Superior temporal gyrus (tissue), 1 donor: ENCODE measurements at regions not wholly inside any gene's neighbourhood (a gene's known extent, or its start where the extent isn't known, plus 50 kb on each side); places are given as distances from the start of the nearest gene placed in this dataset.
A peak's percentile ranks its signal among the peaks of the same experiment; 100 is the strongest.

ENCODE experiments used
- DNase-seq: peaks from one replicate; pipeline ENCODE4 v3.0.0-alpha.2; 2016; ENCODE audit errors: extremely low spot score

DNA sequence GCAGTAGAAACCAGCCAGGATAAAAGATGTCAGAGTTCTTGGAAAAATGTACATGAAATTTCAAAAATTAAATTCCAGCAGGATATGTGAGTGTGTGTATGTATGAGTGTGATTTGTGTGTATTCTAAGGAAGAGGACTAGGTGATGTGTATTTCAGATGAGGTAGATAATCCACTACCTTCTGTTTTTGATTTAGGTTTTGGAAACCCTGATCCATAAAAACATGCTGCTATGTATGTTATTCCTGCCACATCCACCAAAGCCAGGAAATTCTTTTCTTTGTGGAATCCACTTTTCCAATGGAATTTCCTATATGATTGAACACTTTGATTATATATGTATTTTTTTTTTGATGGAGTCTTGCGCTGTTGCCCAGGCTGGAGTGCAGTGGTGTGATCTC is 276.9 kb downstream of the UQCRFS1 start:
- no peak for DNase-seq

DNA sequence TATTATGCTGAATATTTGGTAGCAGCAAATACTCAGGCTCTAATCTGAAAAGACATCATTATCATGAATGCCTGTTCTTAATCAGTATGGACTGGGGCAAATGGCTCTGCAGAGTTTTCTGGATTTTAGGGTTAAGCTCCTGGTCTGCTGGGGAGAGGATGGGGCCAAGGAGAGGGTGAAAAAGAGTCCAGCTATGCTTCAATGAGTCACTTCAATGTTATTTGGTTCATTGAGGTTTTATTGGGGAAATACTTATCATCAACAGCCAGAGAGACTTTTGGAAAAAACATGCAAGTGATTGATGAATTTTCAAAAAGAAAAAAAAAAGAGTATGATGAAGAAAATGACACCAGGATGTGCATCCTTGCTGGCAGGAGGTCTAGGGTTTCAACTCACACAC is 278.3 kb downstream of the UQCRFS1 start:
- DNase-seq = no peak

DNA sequence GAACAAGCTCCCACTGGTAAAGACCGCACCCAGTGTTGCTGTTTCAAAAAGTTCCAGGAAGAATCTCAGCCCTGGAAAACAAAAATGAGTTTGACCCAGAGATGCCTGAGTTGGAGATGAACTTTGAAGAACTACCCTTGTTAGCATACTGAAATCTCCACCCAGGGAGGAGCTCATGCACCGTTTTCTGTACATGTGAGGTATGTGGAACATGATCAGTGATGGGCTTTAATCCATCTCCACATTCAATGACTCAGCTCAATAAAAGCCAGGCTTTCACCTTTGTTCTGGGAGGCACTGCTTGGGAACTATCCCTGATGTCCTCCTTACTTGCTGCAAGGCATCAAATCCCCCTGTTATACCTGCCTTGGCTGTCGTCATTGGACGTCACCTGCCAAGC is 279.9 kb downstream of the UQCRFS1 start:
- DNase-seq = no peak

DNA sequence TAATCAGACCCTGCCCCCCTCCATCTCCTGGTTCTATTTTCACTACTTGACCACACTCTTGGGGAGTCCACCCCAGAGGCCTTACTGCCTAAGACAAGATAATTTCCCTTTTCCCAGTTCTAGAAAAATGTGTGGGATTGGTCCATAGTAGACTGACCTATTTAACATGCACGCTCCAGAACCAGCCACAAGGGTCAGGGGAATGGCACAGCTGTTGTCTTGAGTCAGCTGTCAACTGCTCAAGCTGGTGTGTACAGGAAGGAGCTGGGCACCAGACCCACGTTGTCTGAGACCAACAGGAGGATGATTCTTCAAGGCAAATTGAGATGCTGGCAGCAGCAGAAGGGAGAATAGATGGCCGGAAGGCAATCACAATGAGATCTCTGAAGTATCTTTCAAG is 280.5 kb downstream of the UQCRFS1 start:
- no peak for DNase-seq

DNA sequence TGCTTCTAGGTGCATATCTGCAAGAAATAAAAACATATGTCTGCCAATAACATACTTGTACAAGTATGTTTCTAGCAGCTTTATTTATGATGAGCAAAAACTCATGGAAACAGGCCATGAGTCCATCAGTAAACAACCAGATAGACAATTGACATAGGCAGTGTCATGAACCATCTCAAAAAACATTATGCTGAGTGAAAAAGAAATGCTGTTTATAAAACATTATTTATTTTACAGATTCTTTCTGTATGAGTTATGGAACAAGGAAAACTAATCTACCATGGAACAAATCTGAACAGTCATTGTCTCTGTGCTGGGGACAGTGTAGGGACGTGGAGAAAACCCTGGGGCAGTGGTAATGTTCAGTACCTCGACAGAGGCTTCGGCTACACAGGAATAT is 283.9 kb downstream of the UQCRFS1 start:
- no peak for DNase-seq

DNA sequence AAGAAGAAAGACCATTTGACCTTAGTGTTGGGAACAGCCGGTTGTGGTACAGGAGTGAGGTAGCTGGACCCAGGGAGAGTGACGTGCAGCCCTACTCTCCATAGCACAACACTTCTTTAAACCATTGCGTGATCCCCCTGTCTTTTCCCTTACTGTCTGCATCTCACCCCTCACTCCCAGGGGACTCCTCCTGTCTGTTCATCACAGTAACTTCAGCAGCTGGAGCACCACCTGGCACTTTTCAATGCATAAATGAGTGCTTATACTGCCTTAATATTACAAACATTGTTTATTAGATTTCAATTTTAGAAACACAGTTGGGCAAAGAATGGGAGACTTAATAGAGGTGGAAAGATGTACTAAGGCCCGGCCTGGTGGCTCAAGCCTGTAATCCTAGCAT is 285.5 kb downstream of the UQCRFS1 start:
- DNase-seq = no peak

DNA sequence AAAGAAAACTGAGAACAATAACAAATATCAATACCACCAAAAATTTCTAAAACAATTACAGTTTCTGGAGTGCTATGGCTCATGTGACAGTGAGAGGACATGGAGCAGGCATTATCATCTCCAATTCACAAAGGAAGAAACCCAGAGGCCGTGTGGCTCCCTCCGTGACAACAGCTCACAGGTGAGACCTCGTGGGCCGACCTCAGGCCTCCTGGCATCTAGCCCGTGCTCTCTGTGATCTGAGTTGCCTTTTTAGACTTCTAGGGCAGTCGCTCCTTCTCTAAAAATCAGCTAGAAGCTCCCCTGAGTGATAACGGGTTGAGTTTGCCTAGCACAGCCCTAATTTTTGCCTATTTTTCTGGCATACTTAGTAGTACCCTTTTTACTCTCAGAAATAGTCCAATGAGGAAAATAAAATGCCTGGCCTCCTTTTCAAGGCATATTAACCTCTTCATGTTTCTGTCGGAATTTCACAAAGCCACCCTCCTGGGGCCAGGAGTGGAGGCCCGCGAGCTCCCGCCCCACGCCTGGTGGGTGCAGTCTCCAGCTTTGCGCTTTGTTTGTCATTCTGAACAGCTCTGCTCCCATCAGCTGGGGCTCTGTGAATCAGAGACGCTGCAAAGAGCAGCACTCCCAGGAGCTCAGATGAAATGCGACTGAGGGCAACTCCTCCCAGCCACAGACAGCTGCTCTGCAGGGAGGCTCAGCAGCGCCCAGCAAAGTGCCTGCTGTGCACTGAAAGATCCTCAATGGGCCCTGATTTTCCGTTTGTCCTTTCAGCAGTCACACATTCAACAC is 292.5 kb downstream of the UQCRFS1 start:
- DNase-seq = peak; percentile 10

DNA sequence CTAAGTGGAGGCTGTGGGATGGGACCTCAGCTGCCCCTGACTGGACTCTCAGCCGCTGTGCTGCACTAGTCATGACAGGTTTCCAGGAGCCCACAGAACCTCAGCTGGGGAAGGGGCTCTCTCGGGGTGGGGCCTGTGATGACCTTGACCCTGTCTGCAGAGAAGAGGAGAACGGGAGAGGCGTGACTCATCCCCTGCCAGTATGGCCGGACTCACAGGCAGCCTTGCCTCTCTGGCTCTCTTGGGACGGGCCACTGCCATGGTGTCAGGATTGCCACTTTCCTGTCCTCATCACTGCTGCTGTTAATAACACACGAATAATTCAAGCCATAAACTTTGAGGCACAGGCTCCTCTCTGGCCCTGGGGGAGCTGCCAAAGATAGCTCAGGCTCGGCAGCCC is 295.3 kb downstream of the UQCRFS1 start:
- no peak for DNase-seq

DNA sequence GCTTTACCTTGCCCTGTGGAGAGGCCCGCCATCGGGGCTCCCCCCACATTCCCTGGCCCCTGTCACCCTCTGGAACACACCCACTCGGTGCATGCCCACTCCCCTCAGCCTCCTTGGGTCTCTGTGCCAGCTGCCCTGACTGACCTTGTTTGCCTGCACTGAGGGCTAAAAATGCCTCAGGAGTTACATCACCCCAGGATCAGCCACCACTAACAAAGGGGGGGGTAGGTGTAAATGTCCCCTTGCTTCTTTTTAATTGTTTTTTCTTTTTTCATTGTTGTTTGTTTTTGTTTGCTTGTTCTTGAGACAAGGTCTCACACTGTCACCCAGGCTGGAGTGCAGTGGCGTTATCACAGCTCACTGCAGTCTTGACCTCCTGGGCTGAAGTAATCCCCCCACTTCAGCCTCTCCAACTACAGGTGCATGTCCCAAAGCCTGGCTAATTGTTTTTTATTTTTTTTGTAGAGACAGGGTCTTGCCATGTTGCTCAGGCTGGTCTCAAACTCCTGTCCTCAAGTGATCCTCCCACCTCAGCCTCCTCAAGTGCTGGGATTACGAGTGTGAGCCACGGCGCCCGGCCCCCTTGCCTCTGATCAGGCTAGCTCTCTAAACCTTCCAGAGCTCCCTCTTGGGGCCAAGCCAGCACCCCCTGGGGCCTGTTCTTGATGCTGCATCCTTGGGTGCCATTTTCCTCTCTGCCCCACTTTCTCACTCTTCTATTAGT is 297.1 kb downstream of the UQCRFS1 start:
- DNase-seq = no peak

DNA sequence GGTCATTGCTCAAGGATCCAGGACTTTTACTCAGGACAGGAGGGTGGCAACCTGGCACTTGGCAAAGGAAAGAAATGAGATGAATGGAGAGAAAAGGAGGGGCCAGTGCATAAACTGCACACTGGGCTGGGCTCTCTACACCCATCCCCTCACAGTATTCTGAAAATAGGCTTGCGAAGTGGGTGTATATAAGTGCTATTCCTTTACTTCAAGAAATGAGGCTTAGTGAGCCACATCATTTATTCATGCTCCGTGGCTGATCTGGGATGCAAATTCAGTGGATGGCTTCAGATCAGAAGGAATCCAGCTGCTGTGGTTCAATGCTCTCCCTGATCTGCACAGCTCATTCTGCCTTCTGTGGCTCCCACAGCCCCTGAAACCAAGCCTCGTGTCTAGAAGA is 297.7 kb downstream of the UQCRFS1 start:
- DNase-seq = no peak

DNA sequence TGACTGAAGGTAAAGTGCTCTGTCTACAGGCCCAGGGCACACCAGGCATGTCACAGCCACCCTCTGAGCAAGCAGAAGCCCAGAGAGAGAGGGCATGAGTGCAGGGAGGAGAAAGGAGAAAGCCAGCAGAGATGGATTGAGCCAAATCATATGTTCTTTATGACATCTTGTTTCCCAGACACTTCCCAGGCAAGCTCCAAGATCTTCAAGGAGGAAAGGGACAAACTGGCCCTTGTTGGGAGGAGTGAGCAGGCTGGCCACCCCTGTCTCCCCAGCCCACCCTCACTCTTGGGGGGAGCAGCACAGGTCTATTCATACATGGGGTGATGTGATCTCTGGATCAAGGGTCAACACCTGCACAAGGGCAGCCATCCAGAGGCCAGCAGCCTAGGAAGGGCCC is 298.8 kb downstream of the UQCRFS1 start:
- DNase-seq = no peak

DNA sequence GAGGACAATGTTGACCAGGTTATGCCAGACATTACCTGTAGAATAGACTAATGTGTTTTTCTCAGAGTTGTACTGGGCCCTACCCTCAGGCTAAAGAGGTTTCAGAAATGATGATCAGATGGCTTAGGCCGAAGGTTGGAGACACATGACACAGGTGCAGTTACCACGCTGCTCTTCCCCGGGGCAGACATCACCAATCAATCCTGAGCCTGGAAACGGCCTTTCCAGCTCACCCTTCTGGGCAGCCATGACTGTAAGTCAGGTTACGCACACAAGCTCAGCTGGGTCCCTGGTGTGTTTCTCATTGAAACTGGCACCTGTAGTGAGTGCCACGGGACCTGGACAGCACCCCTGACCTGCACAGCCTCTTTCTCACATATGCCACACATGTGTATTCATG is 299.3 kb downstream of the UQCRFS1 start:
- DNase-seq = no peak

DNA sequence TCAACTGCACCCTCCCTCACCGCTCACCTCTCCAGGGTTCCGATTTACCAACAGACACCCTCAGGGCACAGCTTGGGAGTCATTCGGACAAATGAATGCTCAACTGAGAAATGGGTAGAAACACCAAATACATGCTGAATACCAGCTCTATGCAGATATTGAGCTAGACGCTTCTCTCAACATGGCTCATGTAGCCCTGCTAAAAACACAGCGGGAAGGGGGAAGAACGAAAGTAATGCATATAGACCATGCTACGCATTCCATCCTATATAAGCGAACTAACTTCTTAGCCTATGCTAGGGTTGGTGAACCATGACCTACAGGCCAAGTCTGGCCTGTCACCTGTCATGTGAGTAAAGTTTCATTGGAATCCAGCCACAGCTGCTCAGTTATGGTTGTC is 304.0 kb downstream of the UQCRFS1 start:
- DNase-seq = no peak

DNA sequence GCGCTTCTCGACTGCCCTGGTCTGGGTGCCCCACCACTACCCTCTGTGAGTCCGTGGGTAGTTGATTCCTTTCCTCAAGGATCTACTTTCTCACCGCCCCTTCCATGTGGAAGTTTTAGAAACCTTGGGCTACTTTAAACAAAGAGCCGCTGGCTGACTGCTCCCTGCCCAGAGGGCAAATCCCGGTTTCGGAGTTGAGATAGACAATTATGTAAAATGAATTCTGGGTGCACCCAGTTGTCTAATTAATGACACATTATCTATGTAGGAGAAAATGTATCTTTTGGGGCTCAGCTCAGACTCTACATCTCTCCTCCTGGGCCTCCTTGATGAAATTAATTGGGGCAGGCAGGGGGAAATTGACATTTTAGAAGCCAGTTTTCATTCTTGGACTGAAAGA is 305.4 kb downstream of the UQCRFS1 start:
- DNase-seq = no peak

DNA sequence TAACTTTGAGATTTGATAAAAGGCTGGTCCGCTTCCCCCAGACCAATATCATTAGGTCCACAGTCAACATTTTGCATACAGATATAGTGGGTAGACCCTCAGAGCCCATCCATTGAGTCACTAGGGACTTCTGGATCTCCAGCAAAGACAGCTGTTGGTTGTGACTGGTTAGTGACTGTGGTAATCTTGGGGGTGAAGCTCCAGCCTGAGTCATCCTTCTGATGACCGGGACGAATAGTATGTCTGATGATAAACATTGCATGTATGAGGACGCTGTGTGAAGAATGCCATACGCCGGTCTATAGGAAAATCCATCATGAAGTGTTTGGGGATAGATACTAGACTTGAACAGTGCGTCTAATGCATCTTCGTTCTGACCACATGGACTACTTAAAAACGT is 307.0 kb downstream of the UQCRFS1 start:
- DNase-seq = no peak

DNA sequence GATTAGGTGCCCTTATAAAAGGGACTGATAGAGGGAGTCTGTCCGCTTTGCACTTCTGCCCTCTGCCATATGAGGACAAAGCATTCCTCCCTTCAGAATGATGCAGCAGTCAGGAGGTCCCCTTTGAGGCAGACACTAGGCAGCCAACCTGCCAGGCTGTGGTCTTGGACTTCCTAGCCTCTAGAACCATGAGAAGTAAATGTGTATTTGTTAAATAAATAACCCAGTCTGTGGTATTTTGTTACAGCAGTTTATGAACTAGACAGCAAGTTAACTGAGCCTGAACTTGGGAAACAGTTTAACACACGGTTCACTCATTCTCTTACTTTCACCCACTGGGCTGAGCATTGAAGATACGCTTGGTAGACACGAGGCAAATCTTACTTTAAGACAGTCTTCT is 313.2 kb downstream of the UQCRFS1 start:
- DNase-seq = no peak

DNA sequence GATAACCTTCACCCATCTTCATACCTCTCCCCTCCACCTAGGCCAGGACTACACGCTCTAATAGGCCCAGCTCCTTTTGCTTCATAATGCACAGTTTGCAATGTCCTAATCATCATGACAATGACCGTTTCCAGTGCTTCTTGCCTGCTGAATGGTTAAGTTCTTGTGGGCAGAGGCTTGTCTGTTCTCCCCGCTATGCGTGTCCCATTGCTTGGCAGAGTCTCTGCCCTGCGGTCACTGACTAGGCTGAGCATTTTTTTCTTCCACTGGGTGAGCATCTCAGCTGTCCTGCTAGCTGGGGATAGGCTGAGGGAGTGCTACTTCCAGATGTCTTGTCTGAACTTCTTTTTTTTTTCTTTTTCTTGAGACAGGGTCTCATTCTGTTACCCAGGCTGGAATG is 314.7 kb downstream of the UQCRFS1 start:
- DNase-seq = no peak

DNA sequence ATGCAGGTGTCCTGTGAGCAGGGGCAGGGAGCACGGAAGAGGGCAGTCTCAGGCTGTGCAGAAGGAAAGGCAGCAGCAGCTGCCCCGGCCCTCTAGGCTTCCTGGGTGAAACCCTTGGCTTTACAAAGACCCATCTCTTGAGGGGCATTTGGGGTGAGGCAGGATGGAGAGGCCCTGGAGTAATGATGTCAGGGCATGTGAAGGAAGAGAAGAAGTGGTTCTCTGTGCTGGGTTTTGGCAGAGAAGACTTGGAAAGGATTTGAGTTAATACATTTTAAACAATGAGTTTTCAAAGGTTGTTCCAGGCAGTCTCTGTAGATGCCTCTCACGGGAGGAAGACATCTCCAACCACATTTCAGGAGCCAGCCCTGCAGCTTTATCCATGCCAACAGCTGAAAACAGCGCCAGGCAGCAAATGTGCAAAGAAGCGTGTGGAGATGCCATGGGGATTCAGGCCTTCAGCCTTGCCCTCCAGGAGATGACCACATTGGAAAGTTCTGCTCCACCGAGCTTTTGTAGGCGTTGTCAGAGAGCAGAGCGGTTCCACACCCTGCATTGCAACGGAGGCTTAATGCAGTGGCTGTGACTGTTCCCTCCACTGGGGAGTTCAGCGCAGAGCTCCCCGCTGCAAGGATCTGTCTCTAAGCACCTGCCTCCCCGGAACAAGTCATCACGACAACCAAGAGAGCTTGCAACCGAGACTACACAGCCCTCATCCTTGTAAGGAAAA is 322.8 kb downstream of the UQCRFS1 start:
- DNase-seq = no peak

DNA sequence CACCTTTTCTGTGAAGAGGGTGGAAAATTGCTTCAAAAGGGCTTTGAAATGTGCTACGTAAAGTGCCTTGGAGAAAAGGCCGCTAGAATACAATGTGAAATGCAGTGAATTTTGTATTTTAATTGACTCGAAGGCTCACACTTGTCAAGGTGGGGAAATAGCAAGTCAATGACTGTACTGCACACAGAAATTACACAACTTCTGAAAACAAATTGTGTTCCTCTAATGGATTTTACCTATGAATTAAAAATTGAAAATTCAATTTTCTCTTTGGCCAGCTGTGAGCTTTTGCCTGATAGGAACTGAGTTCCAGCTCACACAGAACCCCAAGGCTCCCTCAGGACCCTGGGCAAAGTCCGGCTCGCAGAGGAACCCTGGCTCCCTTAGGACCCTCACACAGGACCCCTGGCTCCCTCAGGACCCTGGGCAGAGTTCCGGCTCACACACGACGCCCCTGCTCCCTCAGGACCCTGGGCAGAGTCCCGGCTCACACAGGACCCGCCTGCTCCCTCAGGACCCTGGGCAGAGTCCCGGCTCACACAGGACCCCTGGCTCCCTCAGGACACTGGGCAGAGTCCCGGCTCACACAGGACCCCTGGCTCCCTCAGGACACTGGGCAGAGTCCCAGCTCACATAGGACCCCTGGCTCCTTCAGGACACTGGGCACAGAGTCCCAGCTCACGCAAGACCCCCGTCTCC is 324.9 kb downstream of the UQCRFS1 start:
- DNase-seq = no peak

DNA sequence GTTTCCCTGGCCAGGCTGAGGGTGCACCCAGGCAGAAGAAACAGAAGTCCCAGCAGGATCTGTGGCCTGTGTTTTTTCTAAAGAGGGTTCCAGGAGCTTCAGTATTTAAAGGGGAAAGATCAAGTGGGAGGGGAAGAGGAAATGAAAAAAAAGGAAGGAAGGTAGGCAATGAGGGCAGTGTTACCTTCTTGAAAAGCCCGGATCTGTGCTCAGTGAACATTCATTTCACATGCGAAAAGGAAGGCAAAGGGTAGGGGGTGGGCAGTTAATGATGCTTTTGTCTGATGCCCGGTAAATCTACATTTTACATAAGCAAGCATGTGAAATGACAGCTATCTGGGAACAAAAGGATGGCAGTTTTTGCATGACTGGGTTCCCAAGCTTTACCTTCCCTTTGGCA is 326.2 kb downstream of the UQCRFS1 start:
- DNase-seq = no peak

DNA sequence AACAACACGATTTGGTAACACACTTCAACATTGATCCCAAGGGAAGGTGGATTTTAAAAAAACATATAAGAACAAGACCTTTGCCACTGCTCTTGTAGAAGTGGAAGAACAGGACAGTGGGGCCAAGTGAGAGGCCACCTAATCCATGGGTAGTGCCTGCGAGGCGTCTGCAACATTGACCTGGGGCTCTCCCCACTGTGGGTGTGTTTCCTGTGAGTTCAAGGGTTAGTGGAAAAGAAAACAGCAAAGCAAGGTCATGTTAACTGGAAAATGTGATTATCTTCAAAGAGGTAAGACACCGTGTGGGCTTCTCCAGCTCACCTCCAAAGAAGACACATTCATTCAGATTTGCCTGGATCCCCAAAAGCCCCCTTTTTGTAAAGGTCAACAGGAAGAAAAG is 327.0 kb downstream of the UQCRFS1 start:
- DNase-seq = no peak

DNA sequence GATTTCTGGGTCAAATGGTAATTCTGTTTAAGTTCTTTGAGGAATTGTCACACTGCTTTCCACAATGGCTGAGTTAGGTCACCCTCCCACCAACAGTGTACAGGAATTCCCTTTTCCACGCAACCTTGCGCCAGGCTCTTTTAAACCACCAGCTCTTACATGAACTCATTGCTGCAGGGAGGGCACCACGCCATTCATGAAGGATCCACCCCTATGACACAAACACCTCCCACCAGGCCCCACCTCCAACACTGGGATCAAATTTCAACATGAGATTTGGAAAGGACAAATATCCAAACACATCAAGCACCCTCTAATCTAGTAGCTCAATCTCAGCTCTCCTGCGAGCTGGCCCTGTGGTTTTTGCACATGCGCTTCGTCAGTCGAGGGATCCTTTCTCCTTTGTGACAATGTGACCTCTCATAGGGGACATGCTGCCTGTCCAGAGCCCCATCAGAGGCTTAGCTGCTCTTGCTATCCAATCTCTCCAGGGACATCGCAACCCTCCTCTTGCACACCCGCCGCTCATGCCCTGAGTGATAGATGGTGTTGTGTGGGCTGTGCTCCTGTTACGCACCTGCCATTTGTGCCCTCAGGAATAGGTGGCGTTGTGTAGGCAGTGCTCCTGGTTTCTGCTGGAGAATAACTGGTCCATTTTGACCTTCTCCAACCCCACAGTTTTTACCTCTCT is 328.0 kb downstream of the UQCRFS1 start:
- no peak for DNase-seq
